Adrenal gland (tissue), 9 donors: ENCODE measurements at regions not wholly inside any gene's neighbourhood (a gene's known extent, or its start where the extent isn't known, plus 50 kb on each side); places are given as distances from the start of the nearest gene placed in this dataset.

Experiments used
- DNase-seq, 7 donors: peaks; one replicate each; pipeline ENCODE4 v3.0.0-alpha.2; 2019 to 2020
- H3K27ac ChIP-seq, 5 donors: fragments of 200-600 bp; sonication (generic) in 4 of 5; 1 replicate in 3 of 5; 2 replicates in 2 of 5; pipeline versions ENCODE4 v1.5.1 to v1.8.0; 2016 to 2020; ENCODE audit warnings: mild to moderate bottlenecking in 1 of 5
- H3K27me3 ChIP-seq: fragments of 200-600 bp; 2 replicates; pipeline ENCODE4 v1.8.0; 2021
- H3K36me3 ChIP-seq, 2 donors: fragments of 200-600 bp; replicated peaks in 1 of 2; 1 replicate in 1 of 2; 2 replicates in 1 of 2; pipeline versions ENCODE4 v1.5.1 to v1.8.0; 2018 to 2022
- H3K4me1 ChIP-seq, 2 donors: fragments of 200-600 bp; replicated peaks in 1 of 2; 1 replicate in 1 of 2; 2 replicates in 1 of 2; pipeline versions ENCODE4 v1.5.1 to v1.8.0; 2018 to 2021
- H3K4me3 ChIP-seq, 4 donors: fragments of 200-600 bp; sonication (generic) in 3 of 4; one replicate each; pipeline ENCODE4 v1.5.1; 2016 to 2018
- H3K9me3 ChIP-seq, 3 donors: fragments of 200-600 bp; sonication (generic) in 1 of 3; replicated peaks in 1 of 3; 1 replicate in 2 of 3; 2 replicates in 1 of 3; pipeline versions ENCODE4 v1.5.1 to v1.8.0; 2016 to 2021
- POLR2A ChIP-seq, 2 donors: fragments of 450-650 bp; IDR thresholded peaks; one replicate each; pipeline ENCODE4 v1.6.1; 2017; ENCODE audit warnings: antibody characterized with exemption in 2 of 2, mild to moderate bottlenecking in 2 of 2, moderate library complexity in 1 of 2
- WGBS, 4 donors: extraction: QIAGEN DNeasy Blood & Tissue Kit in 2 of 4; methylation state at CpG; one replicate each; pipeline versions ENCODE4 v1.1.5 to v1.1.7; 2013 to 2017; 5-methylcytosine and 5-hydroxymethylcytosine counted together
- intact Hi-C, 2 donors: fragments of 100-400 bp; cut with DNase I; formaldehyde crosslinking; loops; one replicate each; pipeline versions ENCODE4 v1.14.1 to v1.15.0; 2022 to 2023
- TF ChIP-seq, protein P1 (sequence below), 6 experiments: fragments of 450-650 bp in 4 of 6; fragments of 200-600 bp in 2 of 6; sonication (generic) in 1 of 6; IDR thresholded peaks; 1 replicate in 5 of 6; 2 replicates in 1 of 6; pipeline versions ENCODE4 v1.5.1 to v1.8.0; 2016 to 2021; ENCODE audit warnings: antibody characterized with exemption in 6 of 6, mild to moderate bottlenecking in 2 of 6, moderate library complexity in 1 of 6
- donor health status: healthy with polysubstance abuse.
- donor health status: Bipolar disorder and iron deficiency.
- donor health status: DM: yes; HTN: yes; CAD: no.
- donor health status: DM: no; HTN: no; CAD: no.
- donor health status: DM: no; HTN: no; CAD: no.

DNA sequence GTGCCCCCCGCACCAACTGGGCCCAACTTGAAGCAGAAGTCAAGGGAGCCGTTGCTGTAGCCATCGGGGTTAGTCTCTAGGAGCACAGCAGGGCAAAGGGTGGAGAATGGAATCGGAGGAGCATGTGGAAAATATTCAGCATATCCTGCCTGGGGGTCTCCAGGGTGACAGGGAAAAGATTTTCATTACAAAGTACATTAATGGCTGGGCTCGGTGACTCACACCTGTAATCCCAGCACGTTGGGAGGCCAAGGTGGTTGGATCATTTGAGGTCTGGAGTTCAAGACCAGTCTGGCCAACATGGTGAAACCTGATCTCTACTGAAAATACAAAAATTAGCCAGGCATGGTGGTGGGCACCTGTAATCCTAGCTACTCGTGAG is 53.8 kb upstream of the ABLIM1 start:
- H3K4me3 ChIP-seq: no peak overlapping the region
- TF ChIP-seq POLR2A (IDR thresholded peaks at IDR 0.05): no peak
- TF ChIP-seq, protein P1, sequence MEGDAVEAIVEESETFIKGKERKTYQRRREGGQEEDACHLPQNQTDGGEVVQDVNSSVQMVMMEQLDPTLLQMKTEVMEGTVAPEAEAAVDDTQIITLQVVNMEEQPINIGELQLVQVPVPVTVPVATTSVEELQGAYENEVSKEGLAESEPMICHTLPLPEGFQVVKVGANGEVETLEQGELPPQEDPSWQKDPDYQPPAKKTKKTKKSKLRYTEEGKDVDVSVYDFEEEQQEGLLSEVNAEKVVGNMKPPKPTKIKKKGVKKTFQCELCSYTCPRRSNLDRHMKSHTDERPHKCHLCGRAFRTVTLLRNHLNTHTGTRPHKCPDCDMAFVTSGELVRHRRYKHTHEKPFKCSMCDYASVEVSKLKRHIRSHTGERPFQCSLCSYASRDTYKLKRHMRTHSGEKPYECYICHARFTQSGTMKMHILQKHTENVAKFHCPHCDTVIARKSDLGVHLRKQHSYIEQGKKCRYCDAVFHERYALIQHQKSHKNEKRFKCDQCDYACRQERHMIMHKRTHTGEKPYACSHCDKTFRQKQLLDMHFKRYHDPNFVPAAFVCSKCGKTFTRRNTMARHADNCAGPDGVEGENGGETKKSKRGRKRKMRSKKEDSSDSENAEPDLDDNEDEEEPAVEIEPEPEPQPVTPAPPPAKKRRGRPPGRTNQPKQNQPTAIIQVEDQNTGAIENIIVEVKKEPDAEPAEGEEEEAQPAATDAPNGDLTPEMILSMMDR (IDR thresholded peaks at IDR 0.05): no peak
- 88 to 96% (median 95%) methylated on average over 7 of the region's 7 CpGs for WGBS, 4 donors
- no peaks in the 10 kb centered on the region for H3K27me3 ChIP-seq
- H3K36me3 ChIP-seq: no peaks in the 10 kb centered on the region
- no peak for DNase-seq
- no peak overlapping the region for H3K27ac ChIP-seq
- intact Hi-C loops: no loop called here
- H3K4me1 ChIP-seq: peaks cover 0 to 18% of the 10 kb centered on the region in 2 donors
- H3K9me3 ChIP-seq: no peaks in the 10 kb centered on the region

DNA sequence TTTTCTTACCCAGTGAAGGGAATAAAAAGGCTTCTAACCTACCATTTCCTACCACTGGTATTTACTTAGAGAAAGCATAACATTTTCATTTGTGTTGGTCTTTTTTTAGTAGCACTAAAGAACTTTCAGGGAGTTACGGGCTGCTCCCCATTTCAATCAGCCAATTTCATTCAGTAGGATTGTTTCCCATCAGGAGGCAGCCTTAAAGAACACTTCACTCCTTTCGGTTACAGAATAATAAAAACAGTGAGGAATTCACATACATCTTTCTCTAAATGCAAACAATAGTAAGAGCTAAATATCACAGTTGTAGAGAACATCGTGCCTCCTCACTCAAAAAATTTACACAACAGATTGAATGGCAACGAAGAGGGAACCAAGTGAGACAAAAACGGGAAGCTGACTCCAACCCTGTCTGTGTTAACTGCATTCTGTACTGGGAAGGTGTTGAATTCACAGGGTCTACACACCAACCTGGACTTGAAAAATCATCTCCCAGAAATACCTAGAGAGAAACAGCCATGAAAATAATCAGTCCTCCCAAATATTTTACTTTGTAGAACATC is 55.5 kb upstream of the ABLIM1 start:
- no peaks in the 10 kb centered on the region for H3K36me3 ChIP-seq
- peaks cover 0 to 22% of the 10 kb centered on the region in 2 donors for H3K4me1 ChIP-seq
- no peak for DNase-seq
- intact Hi-C loops: no loop called here
- no peak for TF ChIP-seq POLR2A (IDR thresholded peaks at IDR 0.05)
- TF ChIP-seq, protein P1 (IDR thresholded peaks at IDR 0.05): no peak
- no peak overlapping the region for H3K27ac ChIP-seq
- no peak overlapping the region for H3K4me3 ChIP-seq
- H3K27me3 ChIP-seq: no peaks in the 10 kb centered on the region
- no peaks in the 10 kb centered on the region for H3K9me3 ChIP-seq
- WGBS, 4 donors: 73 to 87% (median 84%) methylated on average over 5 of the region's 5 CpGs

DNA sequence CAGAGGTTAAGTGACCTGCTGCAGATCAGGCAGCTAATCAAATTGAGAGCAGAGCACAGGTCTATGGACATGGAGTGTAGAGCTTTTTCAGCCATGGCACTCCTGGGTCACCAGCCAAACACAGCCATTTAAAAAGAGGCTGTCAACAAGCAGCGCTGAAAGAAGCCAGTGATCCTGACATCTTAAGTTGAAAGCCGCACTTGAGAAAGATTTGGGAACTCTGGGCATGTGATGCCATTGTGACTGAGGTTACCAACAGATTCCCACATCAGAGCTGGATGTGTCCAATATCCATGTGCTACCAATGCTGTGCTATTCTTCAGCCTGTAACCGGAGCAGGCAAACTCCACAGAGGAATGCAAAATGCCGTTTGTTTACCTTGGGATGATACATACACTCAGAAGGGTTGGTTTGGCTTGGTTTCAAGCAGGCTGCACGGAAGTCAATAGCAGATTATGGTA is 56.2 kb upstream of the ABLIM1 start:
- Histone ChIP-seq H3K4me1 (peaks cover 0 to 28% of the 10 kb centered on the region in 2 donors), H3K36me3 (no peaks in the 10 kb centered on the region), H3K4me3 (no peak overlapping the region), H3K9me3 (no peaks in the 10 kb centered on the region), H3K27ac (no peak overlapping the region), H3K27me3 (no peaks in the 10 kb centered on the region)
- no peak for DNase-seq
- WGBS, 4 donors: 71 to 78% (median 74%) methylated on average over 5 of the region's 5 CpGs
- intact Hi-C loops: no loop called here
- TF ChIP-seq POLR2A (IDR thresholded peaks at IDR 0.05): no peak
- TF ChIP-seq, protein P1 (IDR thresholded peaks at IDR 0.05): no peak

DNA sequence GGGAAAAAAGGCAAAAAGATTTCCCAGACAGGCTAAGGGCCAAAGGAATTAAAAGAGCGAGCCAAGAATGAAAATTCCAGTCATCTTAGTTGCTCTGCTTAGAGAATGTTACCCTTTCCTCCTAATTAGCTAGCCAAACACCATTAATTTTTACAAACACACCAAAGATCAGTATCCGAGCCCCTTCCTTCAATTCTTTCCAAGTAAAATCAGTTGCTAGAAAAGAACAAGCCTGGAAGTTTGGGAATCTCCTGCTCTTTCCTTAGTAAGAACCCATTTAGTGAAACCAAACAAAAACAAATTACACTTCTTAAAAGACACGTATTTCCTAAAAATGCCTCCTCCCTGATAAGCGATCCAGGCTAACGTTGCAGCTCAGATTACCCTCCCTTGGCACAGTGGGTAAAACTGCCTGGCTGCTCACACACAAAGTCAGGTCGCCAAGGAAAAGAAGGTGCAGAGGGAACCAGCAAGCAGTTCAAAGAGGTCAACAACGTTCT is 57.1 kb upstream of the ABLIM1 start:
- Histone ChIP-seq H3K9me3 (no peaks in the 10 kb centered on the region), H3K4me3 (no peak overlapping the region)

More for the DNA sequence above, 57.1 kb upstream of the ABLIM1 start:
- peak in 1 of 7 donors; percentile 40 for DNase-seq
- Histone ChIP-seq H3K36me3 (no peaks in the 10 kb centered on the region), H3K27me3 (no peaks in the 10 kb centered on the region), H3K4me1 (peaks cover 0 to 28% of the 10 kb centered on the region in 2 donors), H3K27ac (peak overlapping the region in 1 of 5 donors; percentile 41)
- TF ChIP-seq, protein P1 (IDR thresholded peaks at IDR 0.05): no peak
- TF ChIP-seq POLR2A (IDR thresholded peaks at IDR 0.05): no peak
- intact Hi-C loops: no loop called here
- 27 to 49% (median 44%) methylated on average over 7 of the region's 7 CpGs for WGBS, 4 donors
